C4-2B (cell line): ENCODE measurements at regions not wholly inside any gene's neighbourhood (a gene's known extent, or its start where the extent isn't known, plus 50 kb on each side); places are given as distances from the start of the nearest gene placed in this dataset.

Experiments
- H3K27ac ChIP-seq: fragments of 450-650 bp; 2 replicates; pipeline ENCODE4 v1.5.1; 2017
- ZFX ChIP-seq: fragments of 450-650 bp; IDR thresholded peaks from 2 replicates; pipeline ENCODE4 v1.6.1; 2017
- TF ChIP-seq, protein P1 (sequence below): fragments of 450-650 bp; conservative IDR thresholded peaks from 2 replicates; pipeline ENCODE4 v1.5.1; 2017; ENCODE audit warnings: mild to moderate bottlenecking

DNA sequence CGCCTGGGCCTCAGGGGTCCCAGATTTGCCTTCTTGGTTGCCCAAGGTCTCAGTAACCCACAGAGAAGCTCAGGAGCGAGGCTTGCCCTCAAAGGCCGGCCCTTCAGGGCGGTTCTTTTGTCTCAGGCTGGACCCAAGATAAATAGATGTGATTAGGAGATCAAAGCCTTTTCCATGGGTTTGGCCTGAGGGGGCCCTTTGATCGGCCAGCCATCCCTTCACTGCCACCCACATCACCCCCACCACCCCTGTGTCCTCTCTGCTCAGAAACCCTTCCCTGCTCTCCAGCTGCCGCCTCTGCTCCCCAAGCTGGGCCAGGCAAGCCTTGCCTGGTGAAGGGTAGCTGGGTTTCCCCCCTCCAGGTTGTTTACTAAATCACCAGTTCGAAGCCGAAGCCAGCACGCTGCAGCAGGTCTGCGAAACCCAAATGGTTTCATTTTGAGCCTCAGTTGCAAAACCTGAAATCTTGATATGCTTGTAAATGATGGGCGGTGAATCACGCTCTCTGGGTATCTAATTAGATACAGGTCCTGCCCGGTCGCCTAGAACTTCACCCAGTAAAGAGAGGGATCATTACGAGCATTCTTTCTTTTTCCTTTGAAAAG is 202.6 kb upstream of the BCOR start:
- H3K27ac ChIP-seq = no peak overlapping the region
- no peak for TF ChIP-seq ZFX
- TF ChIP-seq, protein P1, sequence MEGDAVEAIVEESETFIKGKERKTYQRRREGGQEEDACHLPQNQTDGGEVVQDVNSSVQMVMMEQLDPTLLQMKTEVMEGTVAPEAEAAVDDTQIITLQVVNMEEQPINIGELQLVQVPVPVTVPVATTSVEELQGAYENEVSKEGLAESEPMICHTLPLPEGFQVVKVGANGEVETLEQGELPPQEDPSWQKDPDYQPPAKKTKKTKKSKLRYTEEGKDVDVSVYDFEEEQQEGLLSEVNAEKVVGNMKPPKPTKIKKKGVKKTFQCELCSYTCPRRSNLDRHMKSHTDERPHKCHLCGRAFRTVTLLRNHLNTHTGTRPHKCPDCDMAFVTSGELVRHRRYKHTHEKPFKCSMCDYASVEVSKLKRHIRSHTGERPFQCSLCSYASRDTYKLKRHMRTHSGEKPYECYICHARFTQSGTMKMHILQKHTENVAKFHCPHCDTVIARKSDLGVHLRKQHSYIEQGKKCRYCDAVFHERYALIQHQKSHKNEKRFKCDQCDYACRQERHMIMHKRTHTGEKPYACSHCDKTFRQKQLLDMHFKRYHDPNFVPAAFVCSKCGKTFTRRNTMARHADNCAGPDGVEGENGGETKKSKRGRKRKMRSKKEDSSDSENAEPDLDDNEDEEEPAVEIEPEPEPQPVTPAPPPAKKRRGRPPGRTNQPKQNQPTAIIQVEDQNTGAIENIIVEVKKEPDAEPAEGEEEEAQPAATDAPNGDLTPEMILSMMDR = no peak

DNA sequence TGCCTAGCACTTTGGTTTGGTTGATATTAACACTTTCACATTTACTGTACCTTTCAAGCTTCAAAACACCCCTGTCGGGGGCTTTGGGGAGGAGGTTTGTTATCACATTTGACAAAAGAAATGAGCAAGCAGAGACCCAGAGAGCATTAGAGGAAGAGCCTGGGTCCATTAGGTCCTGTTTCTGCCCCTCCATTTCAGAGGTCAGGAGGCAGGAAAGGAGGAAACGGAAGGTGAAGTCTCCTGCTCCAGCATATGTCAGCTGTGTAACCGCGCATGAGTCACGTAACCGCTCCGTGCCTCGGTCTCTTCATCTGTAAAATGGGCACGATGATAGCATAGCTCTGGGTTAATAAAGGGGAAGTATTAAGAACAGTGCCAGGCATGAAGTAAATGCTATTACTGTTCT is 201.9 kb upstream of the BCOR start:
- H3K27ac ChIP-seq = no peak overlapping the region
- TF ChIP-seq, protein P1 = no peak
- TF ChIP-seq ZFX = no peak

DNA sequence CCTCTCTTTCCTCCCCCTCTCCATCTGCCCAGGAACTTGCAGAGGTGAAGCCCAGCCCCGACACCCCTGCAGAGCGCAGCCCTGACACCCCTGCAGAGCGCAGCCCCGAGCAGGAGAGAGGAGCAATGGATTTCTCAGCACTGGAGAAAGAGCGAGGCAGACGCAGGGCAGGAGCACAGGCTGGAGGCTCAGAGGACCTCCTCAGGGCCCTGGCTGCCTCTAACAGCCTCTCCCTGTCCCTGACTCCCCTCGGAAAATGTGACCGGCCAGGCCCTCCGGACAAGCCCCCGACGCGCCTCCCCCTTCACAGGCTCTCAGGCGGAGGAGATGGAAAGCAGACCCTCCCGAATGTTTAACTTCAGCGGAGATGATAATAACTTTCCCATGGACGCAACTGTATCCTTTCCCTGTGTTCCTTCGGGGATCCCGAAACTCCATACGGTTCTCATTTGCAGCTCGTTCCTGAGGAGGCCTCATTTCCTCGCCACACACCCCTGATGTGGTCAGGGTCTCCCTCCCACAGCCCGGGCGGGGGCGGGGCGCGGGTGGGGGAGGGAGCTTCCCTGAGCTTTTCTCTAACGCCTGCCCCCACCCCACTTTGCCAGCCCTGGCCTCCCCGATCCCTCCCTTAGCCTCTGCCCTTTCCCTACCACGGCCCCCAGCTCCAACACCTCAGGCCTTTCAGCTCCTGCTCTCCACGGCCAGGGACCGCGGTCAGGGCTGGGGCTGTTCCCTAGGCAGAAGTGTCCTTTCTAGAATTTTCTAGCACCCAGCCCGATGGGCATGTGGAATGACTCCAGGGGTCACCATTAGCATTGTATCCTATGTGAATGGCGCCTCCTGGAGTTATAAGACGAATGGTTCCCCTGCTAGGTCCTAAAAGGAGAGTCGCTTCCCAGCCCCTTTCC is 201.1 kb upstream of the BCOR start:
- peak overlapping the region; percentile 69 for H3K27ac ChIP-seq
- TF ChIP-seq, protein P1 = no peak
- no peak for TF ChIP-seq ZFX

DNA sequence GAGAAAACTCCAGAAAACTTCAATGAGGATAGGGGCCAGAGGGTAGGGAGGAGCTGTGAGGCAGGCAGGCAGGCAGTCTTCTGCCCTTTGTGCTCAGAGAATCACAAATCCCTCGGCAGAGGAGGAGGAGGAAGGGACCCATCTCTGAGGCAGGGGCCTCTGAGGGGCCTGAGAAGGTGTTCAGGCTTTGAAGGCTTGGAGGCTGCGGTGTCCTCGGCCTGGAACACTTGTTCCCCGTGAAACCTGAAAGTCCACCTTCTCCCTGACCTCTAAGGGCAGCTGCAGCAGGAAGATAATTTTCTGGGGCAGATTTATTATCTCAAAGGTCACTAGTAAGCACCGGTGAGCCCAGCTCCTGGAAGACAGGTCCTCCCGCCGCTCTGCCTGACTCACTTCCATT is 200.3 kb upstream of the BCOR start:
- TF ChIP-seq, protein P1 = no peak
- no peak for TF ChIP-seq ZFX
- H3K27ac ChIP-seq = peak overlapping the region; percentile 69

DNA sequence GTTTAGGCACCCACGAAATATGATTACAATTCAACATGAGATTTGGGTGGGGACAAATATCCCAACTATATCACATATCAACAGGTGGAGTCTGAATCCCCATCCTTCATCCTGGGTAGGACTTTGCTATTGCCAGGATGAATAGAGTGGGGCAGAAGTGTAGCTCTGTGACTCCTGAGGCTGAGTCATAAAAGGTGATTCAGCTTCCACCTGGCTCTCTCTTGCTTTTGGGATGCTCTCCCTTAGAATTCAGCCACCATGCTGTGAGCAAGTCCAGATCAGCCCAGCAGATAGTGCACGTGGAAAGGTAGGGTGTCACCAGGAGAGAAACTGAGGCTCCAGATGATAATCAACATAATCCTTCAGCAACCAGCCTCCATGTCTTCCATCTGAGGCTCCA is 193.8 kb upstream of the BCOR start:
- TF ChIP-seq ZFX = no peak
- TF ChIP-seq, protein P1 = no peak
- no peak overlapping the region for H3K27ac ChIP-seq

DNA sequence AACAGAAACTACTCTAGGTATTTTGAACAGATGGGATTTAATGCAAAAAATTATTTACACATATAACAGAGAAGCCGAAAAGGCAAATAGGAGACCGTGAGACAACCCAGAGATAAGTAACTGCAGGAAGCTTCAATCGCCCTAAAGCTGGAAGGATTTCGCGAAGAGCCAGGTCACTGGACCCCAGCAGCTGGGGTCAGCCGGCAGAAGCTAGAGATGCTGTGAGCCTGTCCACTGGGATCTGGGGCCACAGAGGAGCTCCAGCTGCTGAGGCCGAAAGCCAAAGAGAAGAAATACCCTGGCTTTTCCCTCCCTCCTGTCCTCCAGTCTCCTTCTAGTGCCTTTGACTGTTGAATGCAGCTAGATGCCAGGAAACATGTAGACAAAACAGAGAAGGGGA is 192.8 kb upstream of the BCOR start:
- H3K27ac ChIP-seq = no peak overlapping the region
- no peak for TF ChIP-seq ZFX
- TF ChIP-seq, protein P1 = no peak

DNA sequence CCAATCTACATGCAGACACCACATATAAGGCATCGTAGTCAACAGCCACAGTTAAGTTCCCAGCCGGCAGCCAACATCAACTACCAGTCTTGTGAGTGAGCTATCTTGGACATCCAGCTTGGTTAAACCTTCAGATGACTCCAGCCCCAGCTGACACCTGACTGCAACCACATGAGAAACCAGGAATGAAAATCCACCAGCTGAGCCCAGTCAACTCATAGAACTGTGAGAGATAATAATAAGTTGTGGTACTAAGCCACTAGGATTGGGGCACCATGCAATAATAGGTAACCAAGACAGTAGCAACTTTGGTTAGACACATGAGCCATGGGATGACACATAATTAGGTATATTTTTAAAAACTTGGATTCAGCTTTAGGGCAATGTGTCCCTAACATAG is 188.1 kb upstream of the BCOR start:
- no peak overlapping the region for H3K27ac ChIP-seq
- no peak for TF ChIP-seq ZFX
- TF ChIP-seq, protein P1 = no peak
